ENCODE measurements at regions not wholly inside any gene's neighbourhood (a gene's known extent, or its start where the extent isn't known, plus 50 kb on each side); places are given as distances from the start of the nearest gene placed in this dataset.

- H3K4me1 Mint-ChIP-seq (ENCODE audit: low read depth): peaks cover 5% of the 10 kb centered on the region
- peaks cover 10% of the 10 kb centered on the region for H3K9me3 Mint-ChIP-seq
- H3K27ac Mint-ChIP-seq: no peak overlapping the region
- H3K36me3 Mint-ChIP-seq (ENCODE audit: low read depth): peaks cover 2% of the 10 kb centered on the region
- H3K27me3 Mint-ChIP-seq (ENCODE audit: low read depth): peaks cover 12% of the 10 kb centered on the region
- no peak overlapping the region for H3K4me3 Mint-ChIP-seq
These were observed 498.9 kb downstream of the KLF12 start for GRCh38 chr13:73635166-73635787.

- Mint-ChIP-seq H3K27ac (no peak overlapping the region), H3K36me3 (ENCODE audit: low read depth) (peaks cover 2% of the 10 kb centered on the region), H3K9me3 (peaks cover 6% of the 10 kb centered on the region), H3K27me3 (ENCODE audit: low read depth) (peaks cover 12% of the 10 kb centered on the region), H3K4me1 (ENCODE audit: low read depth) (peaks cover 5% of the 10 kb centered on the region), H3K4me3 (no peak overlapping the region)
These were observed 500.3 kb downstream of the KLF12 start for GRCh38 chr13:73633817-73634460.

- Mint-ChIP-seq H3K36me3 (ENCODE audit: low read depth) (no peaks in the 10 kb centered on the region), H3K9me3 (peaks cover 4% of the 10 kb centered on the region), H3K27me3 (ENCODE audit: low read depth) (peaks cover 9% of the 10 kb centered on the region), H3K27ac (no peak overlapping the region), H3K4me3 (no peak overlapping the region), H3K4me1 (ENCODE audit: low read depth) (peaks cover 6% of the 10 kb centered on the region)
These were observed 502.8 kb downstream of the KLF12 start for GRCh38 chr13:73631411-73631810.

GRCh38 chr13:73625562-73626339 is 508.5 kb downstream of the KLF12 start:
- Mint-ChIP-seq H3K4me3 (peak overlapping the region; percentile 53), H3K27me3 (ENCODE audit: low read depth) (no peaks in the 10 kb centered on the region), H3K36me3 (ENCODE audit: low read depth) (peaks cover 7% of the 10 kb centered on the region), H3K27ac (peak overlapping the region; percentile 78), H3K9me3 (peaks cover 4% of the 10 kb centered on the region), H3K4me1 (ENCODE audit: low read depth) (peaks cover 42% of the 10 kb centered on the region)

GRCh38 chr13:73623281-73623680 is 510.9 kb downstream of the KLF12 start:
- Mint-ChIP-seq H3K9me3 (peaks cover 4% of the 10 kb centered on the region), H3K4me1 (ENCODE audit: low read depth) (peaks cover 42% of the 10 kb centered on the region), H3K4me3 (no peak overlapping the region), H3K27me3 (ENCODE audit: low read depth) (peaks cover 5% of the 10 kb centered on the region), H3K36me3 (ENCODE audit: low read depth) (peaks cover 7% of the 10 kb centered on the region), H3K27ac (no peak overlapping the region)

GRCh38 chr13:73622381-73622780 is 511.8 kb downstream of the KLF12 start:
- Mint-ChIP-seq H3K36me3 (ENCODE audit: low read depth) (peaks cover 7% of the 10 kb centered on the region), H3K27me3 (ENCODE audit: low read depth) (peaks cover 11% of the 10 kb centered on the region)

GRCh38 chr13:73618275-73618865 is 515.8 kb downstream of the KLF12 start:
- H3K9me3 Mint-ChIP-seq: peaks cover 3% of the 10 kb centered on the region

More at GRCh38 chr13:73622381-73622780, 511.8 kb downstream of the KLF12 start:
- Mint-ChIP-seq H3K4me1 (ENCODE audit: low read depth) (peaks cover 42% of the 10 kb centered on the region), H3K27ac (peak overlapping the region; percentile 4), H3K9me3 (peaks cover 4% of the 10 kb centered on the region), H3K4me3 (peak overlapping the region; percentile 50)

GRCh38 chr13:73616861-73617260 is 517.3 kb downstream of the KLF12 start:
- H3K36me3 Mint-ChIP-seq (ENCODE audit: low read depth): peaks cover 4% of the 10 kb centered on the region
- H3K9me3 Mint-ChIP-seq: peaks cover 7% of the 10 kb centered on the region
- H3K4me1 Mint-ChIP-seq (ENCODE audit: low read depth): peaks cover 7% of the 10 kb centered on the region
- no peak overlapping the region for H3K27ac Mint-ChIP-seq
- H3K27me3 Mint-ChIP-seq (ENCODE audit: low read depth): peaks cover 20% of the 10 kb centered on the region
- H3K4me3 Mint-ChIP-seq: no peak overlapping the region

More at GRCh38 chr13:73618275-73618865, 515.8 kb downstream of the KLF12 start:
- H3K36me3 Mint-ChIP-seq (ENCODE audit: low read depth): peaks cover 4% of the 10 kb centered on the region
- peaks cover 16% of the 10 kb centered on the region for H3K4me1 Mint-ChIP-seq (ENCODE audit: low read depth)
- peaks cover 20% of the 10 kb centered on the region for H3K27me3 Mint-ChIP-seq (ENCODE audit: low read depth)
- H3K27ac Mint-ChIP-seq: no peak overlapping the region
- H3K4me3 Mint-ChIP-seq: no peak overlapping the region

- Mint-ChIP-seq H3K4me1 (ENCODE audit: low read depth) (peaks cover 5% of the 10 kb centered on the region), H3K36me3 (ENCODE audit: low read depth) (no peaks in the 10 kb centered on the region), H3K9me3 (peaks cover 7% of the 10 kb centered on the region), H3K27me3 (ENCODE audit: low read depth) (peaks cover 3% of the 10 kb centered on the region), H3K27ac (no peak overlapping the region), H3K4me3 (no peak overlapping the region)
These were observed 523.2 kb downstream of the KLF12 start for GRCh38 chr13:73610799-73611592.

- Mint-ChIP-seq H3K4me3 (no peak overlapping the region), H3K27ac (no peak overlapping the region), H3K9me3 (peaks cover 4% of the 10 kb centered on the region), H3K4me1 (ENCODE audit: low read depth) (peaks cover 5% of the 10 kb centered on the region), H3K27me3 (ENCODE audit: low read depth) (no peaks in the 10 kb centered on the region), H3K36me3 (ENCODE audit: low read depth) (no peaks in the 10 kb centered on the region)
These were observed 525.3 kb downstream of the KLF12 start for GRCh38 chr13:73608711-73609485.

- H3K4me3 Mint-ChIP-seq: no peak overlapping the region
- peaks cover 5% of the 10 kb centered on the region for H3K4me1 Mint-ChIP-seq (ENCODE audit: low read depth)
- H3K9me3 Mint-ChIP-seq: peaks cover 4% of the 10 kb centered on the region
- H3K27ac Mint-ChIP-seq: no peak overlapping the region
- no peaks in the 10 kb centered on the region for H3K27me3 Mint-ChIP-seq (ENCODE audit: low read depth)
- H3K36me3 Mint-ChIP-seq (ENCODE audit: low read depth): no peaks in the 10 kb centered on the region
These were observed 526.1 kb downstream of the KLF12 start for GRCh38 chr13:73608157-73608516.

GRCh38 chr13:73607489-73608156 is 526.6 kb downstream of the KLF12 start:
- Mint-ChIP-seq H3K27me3 (ENCODE audit: low read depth) (no peaks in the 10 kb centered on the region), H3K27ac (no peak overlapping the region), H3K4me3 (no peak overlapping the region), H3K4me1 (ENCODE audit: low read depth) (peaks cover 5% of the 10 kb centered on the region), H3K36me3 (ENCODE audit: low read depth) (no peaks in the 10 kb centered on the region), H3K9me3 (peaks cover 2% of the 10 kb centered on the region)

- H3K9me3 Mint-ChIP-seq: peaks cover 8% of the 10 kb centered on the region
- H3K27ac Mint-ChIP-seq: no peak overlapping the region
- no peaks in the 10 kb centered on the region for H3K27me3 Mint-ChIP-seq (ENCODE audit: low read depth)
- H3K36me3 Mint-ChIP-seq (ENCODE audit: low read depth): no peaks in the 10 kb centered on the region
- H3K4me3 Mint-ChIP-seq: no peak overlapping the region
- H3K4me1 Mint-ChIP-seq (ENCODE audit: low read depth): peaks cover 2% of the 10 kb centered on the region
These were observed 530.6 kb downstream of the KLF12 start for GRCh38 chr13:73603646-73604045.

All from T-helper 1 cell treated with Interleukin-12 subunit alpha and Interleukin-12 subunit beta and Interleukin-4 antibody, amounts not matched to agents 30 μg/mL and 1 μg/mL, for 36 hours (primary cell).